Suprapubic skin (tissue), 4 donors: ENCODE measurements at regions not wholly inside any gene's neighbourhood (a gene's known extent, or its start where the extent isn't known, plus 50 kb on each side); places are given as distances from the start of the nearest gene placed in this dataset.
A peak's percentile ranks its signal among the peaks of the same experiment; 100 is the strongest.

Source experiments
- DNase-seq, 2 donors: peaks; one replicate each; pipeline ENCODE4 v3.0.0-alpha.2; 2019; ENCODE audit warnings: low spot score in 2 of 2
- H3K27ac ChIP-seq: fragments of 200-600 bp; sonication (generic); one replicate; pipeline ENCODE4 v1.5.1; 2019
- H3K27me3 ChIP-seq: fragments of 200-600 bp; sonication (generic); one replicate; pipeline ENCODE4 v1.5.1; 2019
- H3K36me3 ChIP-seq: fragments of 200-600 bp; sonication (generic); one replicate; pipeline ENCODE4 v1.5.1; 2019
- H3K4me1 ChIP-seq: fragments of 200-600 bp; sonication (generic); one replicate; pipeline ENCODE4 v1.5.1; 2019
- H3K4me3 ChIP-seq: fragments of 200-600 bp; sonication (generic); one replicate; pipeline ENCODE4 v1.5.1; 2019; ENCODE audit warnings: mild to moderate bottlenecking
- H3K9me3 ChIP-seq: fragments of 200-600 bp; sonication (generic); one replicate; pipeline ENCODE4 v1.5.1; 2019
- CTCF ChIP-seq, 2 donors: fragments of 200-600 bp in 1 of 2; fragments of 450-650 bp in 1 of 2; sonication (generic) in 1 of 2; IDR thresholded peaks; one replicate each; pipeline ENCODE4 v1.5.1; 2016 to 2019; ENCODE audit warnings: antibody characterized with exemption in 2 of 2, mild to moderate bottlenecking in 1 of 2, moderate library complexity in 1 of 2
- EP300 ChIP-seq: sonication (generic); formaldehyde crosslinking; IDR thresholded peaks from one replicate; pipeline ENCODE4 v1.6.1; 2017; ENCODE audit warnings: antibody characterized with exemption
- POLR2A ChIP-seq, 2 donors: fragments of 450-650 bp; IDR thresholded peaks; one replicate each; pipeline ENCODE4 v1.6.1; 2017; ENCODE audit warnings: antibody characterized with exemption in 2 of 2, mild to moderate bottlenecking in 2 of 2, moderate library complexity in 2 of 2
- POLR2AphosphoS5 ChIP-seq, 3 donors: sonication (generic); formaldehyde crosslinking; IDR thresholded peaks; one replicate each; pipeline ENCODE4 v1.6.1; 2017; ENCODE audit warnings: antibody characterized with exemption in 3 of 3
- WGBS: methylation state at CpG from one replicate; pipeline ENCODE4 v1.1.5; 2018; 5-methylcytosine and 5-hydroxymethylcytosine counted together

GRCh38 chr2:191552066-191552465 lies 125.9 kb upstream of the NABP1 start:
- Histone ChIP-seq H3K4me1 (no peaks in the 10 kb centered on the region), H3K9me3 (no peaks in the 10 kb centered on the region), H3K4me3 (no peak overlapping the region), H3K27ac (no peak overlapping the region), H3K27me3 (no peaks in the 10 kb centered on the region), H3K36me3 (no peaks in the 10 kb centered on the region)
- 30% methylated on average over 6 of the region's 6 CpGs for WGBS
- no peak for DNase-seq
- TF ChIP-seq CTCF (IDR thresholded peaks at IDR 0.05) (no peak), POLR2A (IDR thresholded peaks at IDR 0.05) (no peak), POLR2AphosphoS5 (IDR thresholded peaks at IDR 0.05) (no peak), EP300 (no peak)

GRCh38 chr2:191554240-191554639 lies 123.7 kb upstream of the NABP1 start:
- Histone ChIP-seq H3K27ac (no peak overlapping the region), H3K4me1 (no peaks in the 10 kb centered on the region), H3K36me3 (no peaks in the 10 kb centered on the region), H3K27me3 (no peaks in the 10 kb centered on the region), H3K9me3 (no peaks in the 10 kb centered on the region), H3K4me3 (no peak overlapping the region)
- WGBS = 83% methylated on average over 3 of the region's 3 CpGs
- TF ChIP-seq POLR2A (IDR thresholded peaks at IDR 0.05) (no peak), POLR2AphosphoS5 (IDR thresholded peaks at IDR 0.05) (no peak), EP300 (no peak), CTCF (IDR thresholded peaks at IDR 0.05) (no peak)
- DNase-seq = no peak

- no peaks in the 10 kb centered on the region for H3K27me3 ChIP-seq
- no peaks in the 10 kb centered on the region for H3K36me3 ChIP-seq
- WGBS = 3% methylated on average over 10 of the region's 10 CpGs
- H3K4me1 ChIP-seq = no peaks in the 10 kb centered on the region
- H3K9me3 ChIP-seq = no peaks in the 10 kb centered on the region
- H3K4me3 ChIP-seq = no peak overlapping the region
- TF ChIP-seq CTCF (IDR thresholded peaks at IDR 0.05) (peak; percentile 53 to 57), POLR2A (IDR thresholded peaks at IDR 0.05) (no peak), EP300 (no peak)
- H3K27ac ChIP-seq = no peak overlapping the region
- DNase-seq = peak; percentile 80 to 87
Measured at GRCh38 chr2:191555092-191555742, 122.7 kb upstream of the NABP1 start.

- no peak for DNase-seq
- H3K36me3 ChIP-seq = no peaks in the 10 kb centered on the region
- TF ChIP-seq POLR2AphosphoS5 (IDR thresholded peaks at IDR 0.05) = no peak
- TF ChIP-seq POLR2A (IDR thresholded peaks at IDR 0.05) = no peak
- no peak for TF ChIP-seq CTCF (IDR thresholded peaks at IDR 0.05)
- TF ChIP-seq EP300 = no peak
- WGBS = 66% methylated on average over 2 of the region's 2 CpGs
- no peaks in the 10 kb centered on the region for H3K27me3 ChIP-seq
- no peaks in the 10 kb centered on the region for H3K4me1 ChIP-seq
- no peak overlapping the region for H3K27ac ChIP-seq
- no peaks in the 10 kb centered on the region for H3K9me3 ChIP-seq
- no peak overlapping the region for H3K4me3 ChIP-seq
Measured at GRCh38 chr2:191556463-191556862, 121.5 kb upstream of the NABP1 start.

GRCh38 chr2:191557841-191558240 lies 120.1 kb upstream of the NABP1 start:
- Histone ChIP-seq H3K27me3 (no peaks in the 10 kb centered on the region), H3K4me1 (no peaks in the 10 kb centered on the region), H3K36me3 (no peaks in the 10 kb centered on the region), H3K27ac (no peak overlapping the region), H3K4me3 (no peak overlapping the region), H3K9me3 (no peaks in the 10 kb centered on the region)
- WGBS = 95% methylated on average over 5 of the region's 5 CpGs
- no peak for DNase-seq
- TF ChIP-seq EP300 (no peak), CTCF (IDR thresholded peaks at IDR 0.05) (no peak), POLR2A (IDR thresholded peaks at IDR 0.05) (no peak), POLR2AphosphoS5 (IDR thresholded peaks at IDR 0.05) (no peak)
